ENCODE measurements at regions not wholly inside any gene's neighbourhood (a gene's known extent, or its start where the extent isn't known, plus 50 kb on each side); places are given as distances from the start of the nearest gene placed in this dataset.

DNA sequence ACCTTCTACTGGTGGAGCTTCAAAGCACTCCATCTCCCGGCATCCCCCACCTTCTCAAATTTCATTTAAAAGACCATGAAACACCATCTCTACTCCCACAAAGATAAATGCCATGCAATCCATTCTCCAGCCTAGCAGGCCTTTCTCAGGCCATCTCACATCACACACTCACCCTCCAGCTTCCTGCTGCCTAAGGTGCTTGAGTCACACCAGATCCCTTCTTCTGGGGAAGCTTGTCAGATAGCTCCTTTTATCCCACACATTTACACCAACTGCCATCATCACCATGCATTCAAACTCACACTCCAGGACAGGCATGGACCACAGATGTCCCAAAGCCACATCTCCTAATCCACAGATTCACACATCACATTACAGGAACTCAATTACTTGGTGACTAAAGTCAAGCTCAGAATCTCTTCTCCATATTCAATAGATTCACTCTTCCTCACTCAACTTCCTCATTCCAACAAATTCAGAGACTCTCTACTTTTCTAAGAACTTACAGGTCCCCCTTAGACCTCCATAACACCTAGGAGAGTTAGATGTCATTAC is 292.5 kb downstream of the TNS1 start:
- TF ChIP-seq, protein P1, sequence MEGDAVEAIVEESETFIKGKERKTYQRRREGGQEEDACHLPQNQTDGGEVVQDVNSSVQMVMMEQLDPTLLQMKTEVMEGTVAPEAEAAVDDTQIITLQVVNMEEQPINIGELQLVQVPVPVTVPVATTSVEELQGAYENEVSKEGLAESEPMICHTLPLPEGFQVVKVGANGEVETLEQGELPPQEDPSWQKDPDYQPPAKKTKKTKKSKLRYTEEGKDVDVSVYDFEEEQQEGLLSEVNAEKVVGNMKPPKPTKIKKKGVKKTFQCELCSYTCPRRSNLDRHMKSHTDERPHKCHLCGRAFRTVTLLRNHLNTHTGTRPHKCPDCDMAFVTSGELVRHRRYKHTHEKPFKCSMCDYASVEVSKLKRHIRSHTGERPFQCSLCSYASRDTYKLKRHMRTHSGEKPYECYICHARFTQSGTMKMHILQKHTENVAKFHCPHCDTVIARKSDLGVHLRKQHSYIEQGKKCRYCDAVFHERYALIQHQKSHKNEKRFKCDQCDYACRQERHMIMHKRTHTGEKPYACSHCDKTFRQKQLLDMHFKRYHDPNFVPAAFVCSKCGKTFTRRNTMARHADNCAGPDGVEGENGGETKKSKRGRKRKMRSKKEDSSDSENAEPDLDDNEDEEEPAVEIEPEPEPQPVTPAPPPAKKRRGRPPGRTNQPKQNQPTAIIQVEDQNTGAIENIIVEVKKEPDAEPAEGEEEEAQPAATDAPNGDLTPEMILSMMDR (conservative IDR thresholded peaks at IDR 0.05), result no peak
- no peak for TF ChIP-seq EZH2 (IDR thresholded peaks at IDR 0.05; ENCODE audit: low read depth)

Measured in PC-9 (cell line).